ENCODE measurements at regions not wholly inside any gene's neighbourhood (a gene's known extent, or its start where the extent isn't known, plus 50 kb on each side); places are given as distances from the start of the nearest gene placed in this dataset.

- DNase-seq, result no peak
These were observed 51.7 kb upstream of the RPL38 start for GRCh38 chr17:74151551-74152315.

- peak; percentile 11 for DNase-seq
These were observed 50.7 kb upstream of the RPL38 start for GRCh38 chr17:74152591-74153455.

- no peak for DNase-seq
These were observed 50.0 kb upstream of the RPL38 start for GRCh38 chr17:74153456-74153810.

All from stimulated activated CD8-positive, alpha-beta memory T cell treated with anti-CD3 and anti-CD28 coated beads, Interleukin-4, amount 100 ng/mL, for 48 hours (primary cell).